ENCODE measurements at regions not wholly inside any gene's neighbourhood (a gene's known extent, or its start where the extent isn't known, plus 50 kb on each side); places are given as distances from the start of the nearest gene placed in this dataset.

DNA sequence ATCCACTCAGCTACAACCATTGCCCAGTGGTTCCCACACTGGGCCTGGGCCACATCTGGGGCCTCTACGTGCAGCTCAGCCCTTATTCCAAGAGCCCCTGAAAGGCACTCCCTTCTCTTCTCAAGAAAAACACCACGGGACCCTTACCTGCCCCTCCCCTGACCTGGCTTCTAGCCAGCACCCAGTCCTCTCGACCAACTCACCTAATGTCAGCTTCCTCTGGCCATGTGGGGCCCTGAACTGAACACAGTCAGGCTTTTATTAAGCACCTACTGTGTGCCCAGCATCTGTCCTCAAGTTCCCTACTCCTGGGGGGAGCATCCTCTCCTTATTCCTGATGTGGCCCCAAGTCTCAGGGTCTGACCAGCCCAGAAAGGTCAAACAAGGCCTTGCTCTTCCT lies 208.4 kb downstream of the MATN1 start:
- H3K9ac ChIP-seq (ENCODE audit: low read length), result no peak overlapping the region
- ChIA-PET CTCF (no interaction called here), RAD21 (ENCODE audit: low non-redundant PET in 1 of 2, low total read pairs in 2 of 2, uncharacterized antibody in 2 of 2, unreplicated experiment in 2 of 2) (no interaction called here), POLR2A (no interaction called here)
- H3K4me3 ChIP-seq (replicated peaks in 1 of 2; ENCODE audit: low read depth in 1 of 2, low read length in 2 of 2), result no peak overlapping the region
- TF ChIP-seq, protein P1, sequence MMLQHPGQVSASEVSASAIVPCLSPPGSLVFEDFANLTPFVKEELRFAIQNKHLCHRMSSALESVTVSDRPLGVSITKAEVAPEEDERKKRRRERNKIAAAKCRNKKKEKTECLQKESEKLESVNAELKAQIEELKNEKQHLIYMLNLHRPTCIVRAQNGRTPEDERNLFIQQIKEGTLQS (IDR thresholded peaks at IDR 0.05), result no peak
- TF ChIP-seq EZH2 (IDR thresholded peaks at IDR 0.05), result no peak
- TF ChIP-seq SIN3A (IDR thresholded peaks at IDR 0.05; ENCODE audit: low read depth), result no peak
- TF ChIP-seq RAD21 (IDR thresholded peaks at IDR 0.05; ENCODE audit: low read depth), result no peak
- TF ChIP-seq, protein P2, sequence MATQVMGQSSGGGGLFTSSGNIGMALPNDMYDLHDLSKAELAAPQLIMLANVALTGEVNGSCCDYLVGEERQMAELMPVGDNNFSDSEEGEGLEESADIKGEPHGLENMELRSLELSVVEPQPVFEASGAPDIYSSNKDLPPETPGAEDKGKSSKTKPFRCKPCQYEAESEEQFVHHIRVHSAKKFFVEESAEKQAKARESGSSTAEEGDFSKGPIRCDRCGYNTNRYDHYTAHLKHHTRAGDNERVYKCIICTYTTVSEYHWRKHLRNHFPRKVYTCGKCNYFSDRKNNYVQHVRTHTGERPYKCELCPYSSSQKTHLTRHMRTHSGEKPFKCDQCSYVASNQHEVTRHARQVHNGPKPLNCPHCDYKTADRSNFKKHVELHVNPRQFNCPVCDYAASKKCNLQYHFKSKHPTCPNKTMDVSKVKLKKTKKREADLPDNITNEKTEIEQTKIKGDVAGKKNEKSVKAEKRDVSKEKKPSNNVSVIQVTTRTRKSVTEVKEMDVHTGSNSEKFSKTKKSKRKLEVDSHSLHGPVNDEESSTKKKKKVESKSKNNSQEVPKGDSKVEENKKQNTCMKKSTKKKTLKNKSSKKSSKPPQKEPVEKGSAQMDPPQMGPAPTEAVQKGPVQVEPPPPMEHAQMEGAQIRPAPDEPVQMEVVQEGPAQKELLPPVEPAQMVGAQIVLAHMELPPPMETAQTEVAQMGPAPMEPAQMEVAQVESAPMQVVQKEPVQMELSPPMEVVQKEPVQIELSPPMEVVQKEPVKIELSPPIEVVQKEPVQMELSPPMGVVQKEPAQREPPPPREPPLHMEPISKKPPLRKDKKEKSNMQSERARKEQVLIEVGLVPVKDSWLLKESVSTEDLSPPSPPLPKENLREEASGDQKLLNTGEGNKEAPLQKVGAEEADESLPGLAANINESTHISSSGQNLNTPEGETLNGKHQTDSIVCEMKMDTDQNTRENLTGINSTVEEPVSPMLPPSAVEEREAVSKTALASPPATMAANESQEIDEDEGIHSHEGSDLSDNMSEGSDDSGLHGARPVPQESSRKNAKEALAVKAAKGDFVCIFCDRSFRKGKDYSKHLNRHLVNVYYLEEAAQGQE (IDR thresholded peaks at IDR 0.05; ENCODE audit: low read depth), result no peak
- TF ChIP-seq, protein P3, sequence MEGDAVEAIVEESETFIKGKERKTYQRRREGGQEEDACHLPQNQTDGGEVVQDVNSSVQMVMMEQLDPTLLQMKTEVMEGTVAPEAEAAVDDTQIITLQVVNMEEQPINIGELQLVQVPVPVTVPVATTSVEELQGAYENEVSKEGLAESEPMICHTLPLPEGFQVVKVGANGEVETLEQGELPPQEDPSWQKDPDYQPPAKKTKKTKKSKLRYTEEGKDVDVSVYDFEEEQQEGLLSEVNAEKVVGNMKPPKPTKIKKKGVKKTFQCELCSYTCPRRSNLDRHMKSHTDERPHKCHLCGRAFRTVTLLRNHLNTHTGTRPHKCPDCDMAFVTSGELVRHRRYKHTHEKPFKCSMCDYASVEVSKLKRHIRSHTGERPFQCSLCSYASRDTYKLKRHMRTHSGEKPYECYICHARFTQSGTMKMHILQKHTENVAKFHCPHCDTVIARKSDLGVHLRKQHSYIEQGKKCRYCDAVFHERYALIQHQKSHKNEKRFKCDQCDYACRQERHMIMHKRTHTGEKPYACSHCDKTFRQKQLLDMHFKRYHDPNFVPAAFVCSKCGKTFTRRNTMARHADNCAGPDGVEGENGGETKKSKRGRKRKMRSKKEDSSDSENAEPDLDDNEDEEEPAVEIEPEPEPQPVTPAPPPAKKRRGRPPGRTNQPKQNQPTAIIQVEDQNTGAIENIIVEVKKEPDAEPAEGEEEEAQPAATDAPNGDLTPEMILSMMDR (IDR thresholded peaks at IDR 0.05 in 2 of 3, conservative IDR thresholded peaks at IDR 0.05 in 1 of 3; ENCODE audit: borderline replicate concordance in 1 of 3, insufficient read depth in 1 of 3, low read depth in 2 of 3, low read length in 2 of 3), result no peak
- no peak for TF ChIP-seq YY1 (IDR thresholded peaks at IDR 0.05; ENCODE audit: extremely low read depth, insufficient replicate concordance, low read depth, low read length)
- TF ChIP-seq JUND (IDR thresholded peaks at IDR 0.05), result no peak
- TF ChIP-seq, protein P4, sequence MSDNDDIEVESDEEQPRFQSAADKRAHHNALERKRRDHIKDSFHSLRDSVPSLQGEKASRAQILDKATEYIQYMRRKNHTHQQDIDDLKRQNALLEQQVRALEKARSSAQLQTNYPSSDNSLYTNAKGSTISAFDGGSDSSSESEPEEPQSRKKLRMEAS (IDR thresholded peaks at IDR 0.05), result no peak
- TF ChIP-seq POLR2A (IDR thresholded peaks at IDR 0.05; ENCODE audit: borderline replicate concordance, extremely low read depth, insufficient read depth, insufficient read length), result no peak
- no peak for TF ChIP-seq ZNF274 (IDR thresholded peaks at IDR 0.05; ENCODE audit: low read depth, low read length)
- intact Hi-C loops (cut with micrococcal nuclease), result no loop called here
- H2AFZ ChIP-seq (ENCODE audit: low read depth, low read length, poor library complexity, severe bottlenecking), result no peak overlapping the region
- H3K36me3 ChIP-seq (ENCODE audit: control insufficient read depth in 1 of 2, insufficient read depth in 2 of 2, low read length in 2 of 2), result no peaks in the 10 kb centered on the region
- no peak for ATAC-seq
- H3K9me2 ChIP-seq (ENCODE audit: insufficient read depth), result no peaks in the 10 kb centered on the region
- 0 out of 2 replicates have a peak, but pooled peaks cover 5% of the 10 kb centered on the region for H3K27me3 ChIP-seq (ENCODE audit: insufficient read depth, low read length)
- peaks cover 2 to 16% of the 10 kb centered on the region in 2 experiments; a peak in 2 of 4 replicates for H3K4me1 ChIP-seq (ENCODE audit: control insufficient read depth in 1 of 2, insufficient read depth in 2 of 2, low read length in 2 of 2)
- H4K20me1 ChIP-seq (ENCODE audit: insufficient read depth), result no peaks in the 10 kb centered on the region
- no TSS peak for BruUV-seq (replicated peaks)
- no peaks in the 10 kb centered on the region for H3K79me2 ChIP-seq (ENCODE audit: insufficient read depth, low read length)
- H3K4me2 ChIP-seq (ENCODE audit: low read length), result no peak overlapping the region
- H3K27ac ChIP-seq (ENCODE audit: low read depth, low read length), result no peak overlapping the region
- DNase-seq (ENCODE audit: low read depth, low spot score), result no peak
- no peaks in the 10 kb centered on the region for H3K9me3 ChIP-seq (ENCODE audit: control insufficient read depth in 1 of 2, insufficient read depth in 1 of 2, low read depth in 1 of 2, low read length in 2 of 2)

Data from HCT116 (cell line).